ENCODE measurements at regions not wholly inside any gene's neighbourhood (a gene's known extent, or its start where the extent isn't known, plus 50 kb on each side); places are given as distances from the start of the nearest gene placed in this dataset.

GRCh38 chr4:96056346-96056934, 216.5 kb downstream of the PDHA2 start:
- in situ Hi-C loops (cut with HindIII; ENCODE audit: low pct_unique_long_range_greater_than_20kb, low sequenced_read_pairs) = no loop called here

GRCh38 chr4:96063639-96064038, 223.7 kb downstream of the PDHA2 start:
- in situ Hi-C loops (cut with HindIII; ENCODE audit: low pct_unique_long_range_greater_than_20kb, low sequenced_read_pairs) = no loop called here
- DNase-seq (ENCODE audit: low read depth, low spot score) = no peak

More at GRCh38 chr4:96056346-96056934, 216.5 kb downstream of the PDHA2 start:
- DNase-seq (ENCODE audit: low read depth, low spot score) = no peak

- no peak for DNase-seq (ENCODE audit: low read depth, low spot score)
- in situ Hi-C loops (cut with HindIII; ENCODE audit: low pct_unique_long_range_greater_than_20kb, low sequenced_read_pairs) = no loop called here
These were observed 233.6 kb downstream of the PDHA2 start for GRCh38 chr4:96073461-96073860.

- in situ Hi-C loops (cut with HindIII; ENCODE audit: low pct_unique_long_range_greater_than_20kb, low sequenced_read_pairs) = no loop called here
- no peak for DNase-seq (ENCODE audit: low read depth, low spot score)
These were observed 252.3 kb downstream of the PDHA2 start for GRCh38 chr4:96092151-96092705.

- in situ Hi-C loops (cut with HindIII; ENCODE audit: low pct_unique_long_range_greater_than_20kb, low sequenced_read_pairs) = no loop called here
- no peak for DNase-seq (ENCODE audit: low read depth, low spot score)
These were observed 253.2 kb downstream of the PDHA2 start for GRCh38 chr4:96093057-96093456.

- DNase-seq (ENCODE audit: low read depth, low spot score) = no peak
- in situ Hi-C loops (cut with HindIII; ENCODE audit: low pct_unique_long_range_greater_than_20kb, low sequenced_read_pairs) = no loop called here
These were observed 253.7 kb downstream of the PDHA2 start for GRCh38 chr4:96093563-96093962.

- in situ Hi-C loops (cut with HindIII; ENCODE audit: low pct_unique_long_range_greater_than_20kb, low sequenced_read_pairs) = no loop called here
- DNase-seq (ENCODE audit: low read depth, low spot score) = no peak
These were observed 254.3 kb downstream of the PDHA2 start for GRCh38 chr4:96094183-96094582.

- in situ Hi-C loops (cut with HindIII; ENCODE audit: low pct_unique_long_range_greater_than_20kb, low sequenced_read_pairs) = no loop called here
- no peak for DNase-seq (ENCODE audit: low read depth, low spot score)
These were observed 257.2 kb downstream of the PDHA2 start for GRCh38 chr4:96097040-96097607.

GRCh38 chr4:96097693-96098092, 257.8 kb downstream of the PDHA2 start:
- no peak for DNase-seq (ENCODE audit: low read depth, low spot score)
- in situ Hi-C loops (cut with HindIII; ENCODE audit: low pct_unique_long_range_greater_than_20kb, low sequenced_read_pairs) = no loop called here

GRCh38 chr4:96099031-96099430, 259.1 kb downstream of the PDHA2 start:
- no peak for DNase-seq (ENCODE audit: low read depth, low spot score)
- in situ Hi-C loops (cut with HindIII; ENCODE audit: low pct_unique_long_range_greater_than_20kb, low sequenced_read_pairs) = no loop called here

GRCh38 chr4:96102541-96103026, 262.7 kb downstream of the PDHA2 start:
- DNase-seq (ENCODE audit: low read depth, low spot score) = no peak
- in situ Hi-C loops (cut with HindIII; ENCODE audit: low pct_unique_long_range_greater_than_20kb, low sequenced_read_pairs) = no loop called here

GRCh38 chr4:96103086-96103485, 263.2 kb downstream of the PDHA2 start:
- DNase-seq (ENCODE audit: low read depth, low spot score) = no peak
- in situ Hi-C loops (cut with HindIII; ENCODE audit: low pct_unique_long_range_greater_than_20kb, low sequenced_read_pairs) = no loop called here

- in situ Hi-C loops (cut with HindIII; ENCODE audit: low pct_unique_long_range_greater_than_20kb, low sequenced_read_pairs) = no loop called here
- DNase-seq (ENCODE audit: low read depth, low spot score) = no peak
These were observed 268.3 kb downstream of the PDHA2 start for GRCh38 chr4:96108146-96108545.

- DNase-seq (ENCODE audit: low read depth, low spot score) = no peak
- in situ Hi-C loops (cut with HindIII; ENCODE audit: low pct_unique_long_range_greater_than_20kb, low sequenced_read_pairs) = no loop called here
These were observed 272.7 kb downstream of the PDHA2 start for GRCh38 chr4:96112631-96113030.

GRCh38 chr4:96120206-96120605, 280.3 kb downstream of the PDHA2 start:
- no peak for DNase-seq (ENCODE audit: low read depth, low spot score)
- in situ Hi-C loops (cut with HindIII; ENCODE audit: low pct_unique_long_range_greater_than_20kb, low sequenced_read_pairs) = no loop called here

- DNase-seq (ENCODE audit: low read depth, low spot score) = no peak
- in situ Hi-C loops (cut with HindIII; ENCODE audit: low pct_unique_long_range_greater_than_20kb, low sequenced_read_pairs) = no loop called here
These were observed 286.3 kb downstream of the PDHA2 start for GRCh38 chr4:96126227-96126626.

- in situ Hi-C loops (cut with HindIII; ENCODE audit: low pct_unique_long_range_greater_than_20kb, low sequenced_read_pairs) = no loop called here
These were observed 291.3 kb downstream of the PDHA2 start for GRCh38 chr4:96131186-96131585.

GRCh38 chr4:96134806-96135205, 294.9 kb downstream of the PDHA2 start:
- in situ Hi-C loops (cut with HindIII; ENCODE audit: low pct_unique_long_range_greater_than_20kb, low sequenced_read_pairs) = no loop called here
- DNase-seq (ENCODE audit: low read depth, low spot score) = no peak

More at GRCh38 chr4:96131186-96131585, 291.3 kb downstream of the PDHA2 start:
- DNase-seq (ENCODE audit: low read depth, low spot score) = no peak

GRCh38 chr4:96136056-96136455, 296.2 kb downstream of the PDHA2 start:
- in situ Hi-C loops (cut with HindIII; ENCODE audit: low pct_unique_long_range_greater_than_20kb, low sequenced_read_pairs) = no loop called here
- no peak for DNase-seq (ENCODE audit: low read depth, low spot score)
